Endothelial cell of umbilical vein (primary cell): ENCODE measurements at regions not wholly inside any gene's neighbourhood (a gene's known extent, or its start where the extent isn't known, plus 50 kb on each side); places are given as distances from the start of the nearest gene placed in this dataset.

ENCODE experiments used
- BruUV-seq: library from RNA; stranded (reverse); fragments of 400-500 nt; replicated peaks from 2 replicates; lab custom pipeline; 2021; lab: Mats Ljungman, UMichigan
- CTCF ChIA-PET: fragments of 300-600, 350-600 bp; sonication (Branson Sonifier 250); formaldehyde crosslinking; loops from one replicate; lab custom pipeline; 2021; ENCODE audit warnings: antibody characterized with exemption, inconsistent platforms; lab: Charles Lee
- POLR2A ChIA-PET: fragments of 300-600, 350-600 bp; sonication (Branson Sonifier 250); formaldehyde crosslinking; loops from one replicate; lab custom pipeline; 2021; ENCODE audit warnings: antibody characterized with exemption, inconsistent platforms; lab: Charles Lee
- DNase-seq: peaks from one replicate; pipeline ENCODE4 v3.0.0-alpha.2; 2011; ENCODE audit warnings: low read depth, low spot score
- FAIRE-seq: peaks from 2 replicates; lab custom pipeline; 2011; peaks lifted over from hg19 to GRCh38; lab: Jason Lieb, UNC
- H2AFZ ChIP-seq: 2 replicates; pipeline ENCODE4 v1.6.0; 2012; ENCODE audit warnings: low read depth, low read length, control low read depth, inconsistent platforms
- H3K27ac ChIP-seq: 2 replicates; pipeline ENCODE4 v1.5.1; 2011; ENCODE audit warnings: low read depth, mild to moderate bottlenecking, control low read depth, low read length, moderate library complexity; ENCODE audit not compliant: insufficient read depth
- H3K27me3 ChIP-seq, 2 experiments: 2 replicates each; pipeline versions ENCODE4 v1.6.0 to v1.6.1; 2011; ENCODE audit warnings: low read length in 2 of 2, mixed read lengths in 1 of 2; ENCODE audit not compliant: control insufficient read depth in 2 of 2, insufficient read depth in 2 of 2
- H3K36me3 ChIP-seq, 2 experiments: 2 replicates in 1 of 2; 3 replicates in 1 of 2; pipeline ENCODE4 v1.5.1; 2011; ENCODE audit warnings: low read length in 2 of 2, mild to moderate bottlenecking in 1 of 2, moderate library complexity in 1 of 2; ENCODE audit not compliant: control insufficient read depth in 2 of 2, insufficient read depth in 2 of 2; ENCODE audit errors: extremely low read depth in 1 of 2
- H3K4me1 ChIP-seq: 3 replicates; pipeline ENCODE4 v1.5.1; 2011; ENCODE audit warnings: mild to moderate bottlenecking, low read length; ENCODE audit not compliant: control insufficient read depth, insufficient read depth; ENCODE audit errors: extremely low read depth
- H3K4me2 ChIP-seq: 2 replicates; pipeline ENCODE4 v1.6.1; 2011; ENCODE audit warnings: low read length, control low read depth, mixed read lengths; ENCODE audit not compliant: insufficient read depth
- H3K4me3 ChIP-seq, 3 experiments: fragments of 200-600 bp in 1 of 3; sonication (generic), shearing (Covaris generic) in 1 of 3; replicated peaks in 1 of 3; 2 replicates each; pipeline ENCODE4 v1.5.1; 2011 to 2016; ENCODE audit warnings: control low read depth in 3 of 3, low read length in 3 of 3, mild to moderate bottlenecking in 2 of 3, inconsistent platforms in 1 of 3, low read depth in 1 of 3, moderate library complexity in 1 of 3; ENCODE audit not compliant: insufficient read depth in 1 of 3
- H3K79me2 ChIP-seq: 2 replicates; pipeline ENCODE4 v1.6.0; 2012; ENCODE audit warnings: low read length, inconsistent platforms; ENCODE audit not compliant: control insufficient read depth, insufficient read depth
- H3K9ac ChIP-seq: replicated peaks from 2 replicates; pipeline ENCODE3; 2011; ENCODE audit warnings: low read length, control low read depth; ENCODE audit not compliant: insufficient read depth; ENCODE audit errors: extremely low read depth
- H3K9me1 ChIP-seq: replicated peaks from 3 replicates; pipeline ENCODE4 v1.6.0; 2011; ENCODE audit warnings: mild to moderate bottlenecking, low read length; ENCODE audit not compliant: control insufficient read depth, insufficient read depth; ENCODE audit errors: extremely low read depth
- H3K9me3 ChIP-seq: replicated peaks from 2 replicates; pipeline ENCODE4 v1.5.1; 2012; ENCODE audit warnings: low read length, inconsistent platforms; ENCODE audit not compliant: control insufficient read depth, insufficient read depth
- H4K20me1 ChIP-seq: replicated peaks from 2 replicates; pipeline ENCODE3; 2011; ENCODE audit warnings: mild to moderate bottlenecking, low read length; ENCODE audit not compliant: control insufficient read depth, insufficient read depth; ENCODE audit errors: extremely low read depth
- CTCF ChIP-seq, 2 donors: IDR thresholded peaks; 1 replicate in 1 of 2; 2 replicates in 1 of 2; pipeline ENCODE4 v1.5.1; 2011; ENCODE audit warnings: low read length in 2 of 2, mild to moderate bottlenecking in 2 of 2, moderate library complexity in 2 of 2, control low read depth in 1 of 2, inconsistent platforms in 1 of 2, low read depth in 1 of 2; ENCODE audit not compliant: insufficient read depth in 1 of 2; ENCODE audit errors: extremely low read depth in 1 of 2
- FOS ChIP-seq: IDR thresholded peaks from 2 replicates; pipeline ENCODE4 v1.6.1; 2011; ENCODE audit warnings: mild to moderate bottlenecking, low read length, moderate library complexity, borderline replicate concordance; ENCODE audit not compliant: insufficient read depth
- GATA2 ChIP-seq: IDR thresholded peaks from 2 replicates; pipeline ENCODE4 v1.7.0; 2011; ENCODE audit warnings: low read depth, mild to moderate bottlenecking, moderate library complexity, mixed read lengths, low read length; ENCODE audit not compliant: insufficient read length, insufficient read depth
- POLR2AphosphoS5 ChIP-seq: IDR thresholded peaks from 2 replicates; pipeline ENCODE4 v1.6.1; 2012; ENCODE audit warnings: low read depth, mild to moderate bottlenecking, control low read depth, low read length, moderate library complexity; ENCODE audit not compliant: insufficient read depth
- dilution Hi-C: fragments of 300-500 bp; cut with MboI; formaldehyde crosslinking; loops from one replicate; pipeline ENCODE4 v1.15.0; 2019; ENCODE audit warnings: low sequenced_read_pairs; ENCODE audit not compliant: extremely low pct_ligation_motif_present
- intact Hi-C: fragments of 100-400 bp; cut with micrococcal nuclease; formaldehyde crosslinking; loops from one replicate; pipeline ENCODE4 v1.10.0; 2022

- FAIRE-seq (peak; percentile 55), DNase-seq (peak; percentile 72)
- Histone ChIP-seq H3K36me3 (no peaks in the 10 kb centered on the region), H3K4me3 (no peak overlapping the region), H3K79me2 (no peaks in the 10 kb centered on the region), H3K9me1 (no peaks in the 10 kb centered on the region), H2AFZ (no peak overlapping the region), H3K4me1 (peaks cover 7% of the 10 kb centered on the region), H3K9ac (no peak overlapping the region), H3K4me2 (no peak overlapping the region), H4K20me1 (no peaks in the 10 kb centered on the region), H3K27ac (no peak overlapping the region), H3K27me3 (no peaks in the 10 kb centered on the region), H3K9me3 (no peaks in the 10 kb centered on the region)
- dilution Hi-C loops: loop anchor here (25.0 kb wide), 1 partner anchor 330 kb away; no protein-coding TSS in a partner anchor
- ChIA-PET POLR2A (no interaction called here), CTCF (interaction anchor here (0.6 to 7.1 kb wide), 44 partner anchors 10 to 1808 kb away, joined by 3 to 183 read pairs (median 4); partner anchors contain the start of gene PMFBP1)
- intact Hi-C loops: loop anchor here (1.0 kb wide), 3 partner anchors 67 to 342 kb away; no protein-coding TSS in a partner anchor
- TF ChIP-seq POLR2AphosphoS5: no peak
- peak; percentile 42 to 53 for TF ChIP-seq CTCF (IDR thresholded peaks at IDR 0.05; ENCODE audit: extremely low read depth in 1 of 2, insufficient read depth in 1 of 2, low read depth in 1 of 2, low read length in 2 of 2)
- TF ChIP-seq GATA2: no peak
- TF ChIP-seq FOS: no peak
- BruUV-seq: no TSS peak
Observed at GRCh38 chr16:72467157-72467759, 295.3 kb upstream of the PMFBP1 start.
